GM23248 (cell line): ENCODE measurements at regions not wholly inside any gene's neighbourhood (a gene's known extent, or its start where the extent isn't known, plus 50 kb on each side); places are given as distances from the start of the nearest gene placed in this dataset.

Experiments
- EZH2 ChIP-seq: fragments of 200-600 bp; sonication (generic); IDR thresholded peaks from 2 replicates; pipeline ENCODE4 v1.6.1; 2018; ENCODE audit warnings: antibody characterized with exemption, mild to moderate bottlenecking; ENCODE audit not compliant: insufficient read depth, poor library complexity, severe bottlenecking
- EZH2phosphoT487 ChIP-seq: fragments of 200-600 bp; sonication (generic); IDR thresholded peaks from 2 replicates; pipeline ENCODE4 v1.6.1; 2018; ENCODE audit warnings: antibody characterized with exemption, moderate library complexity, mild to moderate bottlenecking, low read depth; ENCODE audit not compliant: insufficient read depth

DNA sequence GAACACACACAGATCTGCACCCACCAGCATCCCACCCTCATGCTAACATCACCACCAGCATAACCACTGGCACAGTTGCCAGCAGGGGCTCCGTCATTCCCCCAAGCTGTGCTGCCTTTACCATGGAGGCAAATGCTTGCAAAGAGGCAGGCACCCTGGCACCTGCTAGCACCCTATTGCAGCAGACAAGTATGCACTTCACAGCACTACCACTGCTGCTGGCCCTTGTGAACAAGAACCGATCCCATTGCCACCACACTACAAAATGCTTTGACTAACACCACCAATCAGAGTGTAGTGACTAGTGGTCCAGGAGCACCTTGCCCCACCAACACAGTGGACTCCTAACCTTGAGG is 862.2 kb upstream of the DPPA4 start:
- TF ChIP-seq EZH2 (no peak), EZH2phosphoT487 (no peak)
